ENCODE measurements at regions not wholly inside any gene's neighbourhood (a gene's known extent, or its start where the extent isn't known, plus 50 kb on each side); places are given as distances from the start of the nearest gene placed in this dataset.

GRCh38 chr16:81166417-81167300 is 70.5 kb upstream of the GCSH start:
- no peaks in the 10 kb centered on the region for H3K9me3 Mint-ChIP-seq
- H3K4me1 Mint-ChIP-seq, result no peaks in the 10 kb centered on the region
- no peaks in the 10 kb centered on the region for H3K27me3 Mint-ChIP-seq (ENCODE audit: low read depth)
- no peak overlapping the region for H3K27ac Mint-ChIP-seq
- no peak for TF ChIP-seq CTCF (IDR thresholded peaks at IDR 0.05; ENCODE audit: unreplicated experiment)
- H3K36me3 Mint-ChIP-seq, result no peaks in the 10 kb centered on the region
- no peak overlapping the region for H3K4me3 Mint-ChIP-seq
- no peak for DNase-seq (ENCODE audit: low spot score in 2 of 2, unreplicated experiment in 2 of 2)

- Mint-ChIP-seq H3K4me1 (no peaks in the 10 kb centered on the region), H3K4me3 (no peak overlapping the region), H3K36me3 (no peaks in the 10 kb centered on the region), H3K27ac (no peak overlapping the region), H3K9me3 (no peaks in the 10 kb centered on the region), H3K27me3 (ENCODE audit: low read depth) (no peaks in the 10 kb centered on the region)
- no peak for DNase-seq (ENCODE audit: low spot score in 2 of 2, unreplicated experiment in 2 of 2)
- no peak for TF ChIP-seq CTCF (IDR thresholded peaks at IDR 0.05; ENCODE audit: unreplicated experiment)
Observed at GRCh38 chr16:81165411-81166097, 69.4 kb upstream of the GCSH start.

GRCh38 chr16:81164958-81165357 is 68.8 kb upstream of the GCSH start:
- TF ChIP-seq CTCF (IDR thresholded peaks at IDR 0.05; ENCODE audit: unreplicated experiment), result no peak
- no peaks in the 10 kb centered on the region for H3K36me3 Mint-ChIP-seq
- no peaks in the 10 kb centered on the region for H3K9me3 Mint-ChIP-seq
- no peaks in the 10 kb centered on the region for H3K4me1 Mint-ChIP-seq
- no peak overlapping the region for H3K4me3 Mint-ChIP-seq
- no peak overlapping the region for H3K27ac Mint-ChIP-seq
- DNase-seq (ENCODE audit: low spot score in 2 of 2, unreplicated experiment in 2 of 2), result no peak
- no peaks in the 10 kb centered on the region for H3K27me3 Mint-ChIP-seq (ENCODE audit: low read depth)

- DNase-seq (ENCODE audit: low spot score in 2 of 2, unreplicated experiment in 2 of 2), result no peak
- H3K36me3 Mint-ChIP-seq, result no peaks in the 10 kb centered on the region
- H3K9me3 Mint-ChIP-seq, result no peaks in the 10 kb centered on the region
- no peaks in the 10 kb centered on the region for H3K4me1 Mint-ChIP-seq
- no peaks in the 10 kb centered on the region for H3K27me3 Mint-ChIP-seq (ENCODE audit: low read depth)
- TF ChIP-seq CTCF (IDR thresholded peaks at IDR 0.05; ENCODE audit: unreplicated experiment), result no peak
- no peak overlapping the region for H3K4me3 Mint-ChIP-seq
- H3K27ac Mint-ChIP-seq, result no peak overlapping the region
Observed at GRCh38 chr16:81164481-81164880, 68.3 kb upstream of the GCSH start.

GRCh38 chr16:81163671-81164070 is 67.5 kb upstream of the GCSH start:
- DNase-seq (ENCODE audit: low spot score in 2 of 2, unreplicated experiment in 2 of 2), result no peak
- Mint-ChIP-seq H3K4me3 (no peak overlapping the region), H3K27me3 (ENCODE audit: low read depth) (no peaks in the 10 kb centered on the region), H3K36me3 (no peaks in the 10 kb centered on the region), H3K9me3 (no peaks in the 10 kb centered on the region), H3K4me1 (no peaks in the 10 kb centered on the region), H3K27ac (no peak overlapping the region)
- TF ChIP-seq CTCF (IDR thresholded peaks at IDR 0.05; ENCODE audit: unreplicated experiment), result no peak

All from mesothelial cell of epicardium (in vitro differentiated cells).